ENCODE measurements at regions not wholly inside any gene's neighbourhood (a gene's known extent, or its start where the extent isn't known, plus 50 kb on each side); places are given as distances from the start of the nearest gene placed in this dataset.

- DNase-seq = no peak
These were observed 169.4 kb downstream of the TEX36 start for GRCh38 chr10:125513429-125514182.

GRCh38 chr10:125510998-125511397 lies 172.0 kb downstream of the TEX36 start:
- DNase-seq = no peak

- DNase-seq = no peak
These were observed 177.3 kb downstream of the TEX36 start for GRCh38 chr10:125505648-125506047.

- DNase-seq = no peak
These were observed 180.7 kb downstream of the TEX36 start for GRCh38 chr10:125502276-125502675.

GRCh38 chr10:125495386-125495785 lies 187.6 kb downstream of the TEX36 start:
- no peak for DNase-seq

GRCh38 chr10:125494651-125495239 lies 188.2 kb downstream of the TEX36 start:
- no peak for DNase-seq

- DNase-seq = no peak
These were observed 191.6 kb downstream of the TEX36 start for GRCh38 chr10:125491381-125491780.

GRCh38 chr10:125489731-125490130 lies 193.2 kb downstream of the TEX36 start:
- no peak for DNase-seq

- DNase-seq = no peak
These were observed 197.3 kb downstream of the TEX36 start for GRCh38 chr10:125485665-125486064.

GRCh38 chr10:125484035-125484732 lies 198.8 kb downstream of the TEX36 start:
- no peak for DNase-seq

- peak; percentile 67 for DNase-seq
These were observed 200.3 kb downstream of the TEX36 start for GRCh38 chr10:125482637-125483036.

- DNase-seq = no peak
These were observed 200.9 kb downstream of the TEX36 start for GRCh38 chr10:125482108-125482507.

GRCh38 chr10:125479059-125479458 lies 203.9 kb downstream of the TEX36 start:
- no peak for DNase-seq

GRCh38 chr10:125475815-125476214 lies 207.1 kb downstream of the TEX36 start:
- no peak for DNase-seq

- no peak for DNase-seq
These were observed 209.7 kb downstream of the TEX36 start for GRCh38 chr10:125473143-125473793.

GRCh38 chr10:125472010-125472607 lies 210.9 kb downstream of the TEX36 start:
- no peak for DNase-seq

- DNase-seq = no peak
These were observed 214.7 kb downstream of the TEX36 start for GRCh38 chr10:125468278-125468677.

- no peak for DNase-seq
These were observed 216.3 kb downstream of the TEX36 start for GRCh38 chr10:125466685-125467084.

GRCh38 chr10:125462845-125463244 lies 220.1 kb downstream of the TEX36 start:
- DNase-seq = no peak

- DNase-seq = no peak
These were observed 222.6 kb downstream of the TEX36 start for GRCh38 chr10:125460326-125460725.

- DNase-seq = no peak
These were observed 225.6 kb downstream of the TEX36 start for GRCh38 chr10:125457406-125457805.

- no peak for DNase-seq
These were observed 227.1 kb downstream of the TEX36 start for GRCh38 chr10:125455855-125456254.

- DNase-seq = no peak
These were observed 227.5 kb downstream of the TEX36 start for GRCh38 chr10:125455431-125455830.

All from islet precursor cell (in vitro differentiated cells).